Adrenal gland (tissue), 5 donors: ENCODE measurements at regions not wholly inside any gene's neighbourhood (a gene's known extent, or its start where the extent isn't known, plus 50 kb on each side); places are given as distances from the start of the nearest gene placed in this dataset.

ENCODE experiments used
- POLR2A ChIP-seq, 2 donors: fragments of 450-650 bp; IDR thresholded peaks; one replicate each; pipeline ENCODE4 v1.6.1; 2017; ENCODE audit warnings: antibody characterized with exemption in 2 of 2, mild to moderate bottlenecking in 2 of 2, moderate library complexity in 1 of 2
- TF ChIP-seq, protein P1 (sequence below), 6 experiments: fragments of 450-650 bp in 4 of 6; fragments of 200-600 bp in 2 of 6; sonication (generic) in 1 of 6; IDR thresholded peaks; 1 replicate in 5 of 6; 2 replicates in 1 of 6; pipeline versions ENCODE4 v1.5.1 to v1.8.0; 2016 to 2021; ENCODE audit warnings: antibody characterized with exemption in 6 of 6, mild to moderate bottlenecking in 2 of 6, moderate library complexity in 1 of 6
- donor health status: DM: no; HTN: no; CAD: no.

DNA sequence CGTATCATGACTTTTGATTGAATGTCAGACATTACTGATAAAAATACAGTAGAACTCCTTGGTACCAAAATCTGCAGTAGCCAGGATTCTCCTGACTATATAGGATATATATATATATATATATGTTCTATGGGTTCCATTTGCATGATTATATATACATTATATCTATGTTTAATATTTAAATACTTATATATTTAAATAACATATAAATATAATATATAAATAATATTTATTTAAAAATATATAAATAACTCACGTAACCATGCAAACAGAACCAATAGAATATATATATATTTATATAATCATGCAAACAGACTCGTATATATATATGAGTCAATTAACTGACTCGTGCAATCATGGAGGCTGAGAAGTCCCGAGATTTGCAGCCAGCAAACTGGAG, 278.8 kb upstream of the PLXNA2 start:
- TF ChIP-seq POLR2A (IDR thresholded peaks at IDR 0.05): no peak
- TF ChIP-seq, protein P1, sequence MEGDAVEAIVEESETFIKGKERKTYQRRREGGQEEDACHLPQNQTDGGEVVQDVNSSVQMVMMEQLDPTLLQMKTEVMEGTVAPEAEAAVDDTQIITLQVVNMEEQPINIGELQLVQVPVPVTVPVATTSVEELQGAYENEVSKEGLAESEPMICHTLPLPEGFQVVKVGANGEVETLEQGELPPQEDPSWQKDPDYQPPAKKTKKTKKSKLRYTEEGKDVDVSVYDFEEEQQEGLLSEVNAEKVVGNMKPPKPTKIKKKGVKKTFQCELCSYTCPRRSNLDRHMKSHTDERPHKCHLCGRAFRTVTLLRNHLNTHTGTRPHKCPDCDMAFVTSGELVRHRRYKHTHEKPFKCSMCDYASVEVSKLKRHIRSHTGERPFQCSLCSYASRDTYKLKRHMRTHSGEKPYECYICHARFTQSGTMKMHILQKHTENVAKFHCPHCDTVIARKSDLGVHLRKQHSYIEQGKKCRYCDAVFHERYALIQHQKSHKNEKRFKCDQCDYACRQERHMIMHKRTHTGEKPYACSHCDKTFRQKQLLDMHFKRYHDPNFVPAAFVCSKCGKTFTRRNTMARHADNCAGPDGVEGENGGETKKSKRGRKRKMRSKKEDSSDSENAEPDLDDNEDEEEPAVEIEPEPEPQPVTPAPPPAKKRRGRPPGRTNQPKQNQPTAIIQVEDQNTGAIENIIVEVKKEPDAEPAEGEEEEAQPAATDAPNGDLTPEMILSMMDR (IDR thresholded peaks at IDR 0.05): no peak
